Endothelial cell of umbilical vein (primary cell): ENCODE measurements at regions not wholly inside any gene's neighbourhood (a gene's known extent, or its start where the extent isn't known, plus 50 kb on each side); places are given as distances from the start of the nearest gene placed in this dataset.

ENCODE experiments used
- BruUV-seq: library from RNA; stranded (reverse); fragments of 400-500 nt; replicated peaks from 2 replicates; lab custom pipeline; 2021; lab: Mats Ljungman, UMichigan
- CTCF ChIA-PET: fragments of 300-600, 350-600 bp; sonication (Branson Sonifier 250); formaldehyde crosslinking; loops from one replicate; lab custom pipeline; 2021; ENCODE audit warnings: antibody characterized with exemption, inconsistent platforms; lab: Charles Lee
- POLR2A ChIA-PET: fragments of 300-600, 350-600 bp; sonication (Branson Sonifier 250); formaldehyde crosslinking; loops from one replicate; lab custom pipeline; 2021; ENCODE audit warnings: antibody characterized with exemption, inconsistent platforms; lab: Charles Lee
- DNase-seq: peaks from one replicate; pipeline ENCODE4 v3.0.0-alpha.2; 2011; ENCODE audit warnings: low read depth, low spot score
- FAIRE-seq: peaks from 2 replicates; lab custom pipeline; 2011; peaks lifted over from hg19 to GRCh38; lab: Jason Lieb, UNC
- H2AFZ ChIP-seq: 2 replicates; pipeline ENCODE4 v1.6.0; 2012; ENCODE audit warnings: low read depth, low read length, control low read depth, inconsistent platforms
- H3K27ac ChIP-seq: 2 replicates; pipeline ENCODE4 v1.5.1; 2011; ENCODE audit warnings: low read depth, mild to moderate bottlenecking, control low read depth, low read length, moderate library complexity; ENCODE audit not compliant: insufficient read depth
- H3K27me3 ChIP-seq, 2 experiments: 2 replicates each; pipeline versions ENCODE4 v1.6.0 to v1.6.1; 2011; ENCODE audit warnings: low read length in 2 of 2, mixed read lengths in 1 of 2; ENCODE audit not compliant: control insufficient read depth in 2 of 2, insufficient read depth in 2 of 2
- H3K36me3 ChIP-seq, 2 experiments: 2 replicates in 1 of 2; 3 replicates in 1 of 2; pipeline ENCODE4 v1.5.1; 2011; ENCODE audit warnings: low read length in 2 of 2, mild to moderate bottlenecking in 1 of 2, moderate library complexity in 1 of 2; ENCODE audit not compliant: control insufficient read depth in 2 of 2, insufficient read depth in 2 of 2; ENCODE audit errors: extremely low read depth in 1 of 2
- H3K4me1 ChIP-seq: 3 replicates; pipeline ENCODE4 v1.5.1; 2011; ENCODE audit warnings: mild to moderate bottlenecking, low read length; ENCODE audit not compliant: control insufficient read depth, insufficient read depth; ENCODE audit errors: extremely low read depth
- H3K4me2 ChIP-seq: 2 replicates; pipeline ENCODE4 v1.6.1; 2011; ENCODE audit warnings: low read length, control low read depth, mixed read lengths; ENCODE audit not compliant: insufficient read depth
- H3K4me3 ChIP-seq, 3 experiments: fragments of 200-600 bp in 1 of 3; sonication (generic), shearing (Covaris generic) in 1 of 3; replicated peaks in 1 of 3; 2 replicates each; pipeline ENCODE4 v1.5.1; 2011 to 2016; ENCODE audit warnings: control low read depth in 3 of 3, low read length in 3 of 3, mild to moderate bottlenecking in 2 of 3, inconsistent platforms in 1 of 3, low read depth in 1 of 3, moderate library complexity in 1 of 3; ENCODE audit not compliant: insufficient read depth in 1 of 3
- H3K79me2 ChIP-seq: 2 replicates; pipeline ENCODE4 v1.6.0; 2012; ENCODE audit warnings: low read length, inconsistent platforms; ENCODE audit not compliant: control insufficient read depth, insufficient read depth
- H3K9ac ChIP-seq: replicated peaks from 2 replicates; pipeline ENCODE3; 2011; ENCODE audit warnings: low read length, control low read depth; ENCODE audit not compliant: insufficient read depth; ENCODE audit errors: extremely low read depth
- H3K9me1 ChIP-seq: replicated peaks from 3 replicates; pipeline ENCODE4 v1.6.0; 2011; ENCODE audit warnings: mild to moderate bottlenecking, low read length; ENCODE audit not compliant: control insufficient read depth, insufficient read depth; ENCODE audit errors: extremely low read depth
- H3K9me3 ChIP-seq: replicated peaks from 2 replicates; pipeline ENCODE4 v1.5.1; 2012; ENCODE audit warnings: low read length, inconsistent platforms; ENCODE audit not compliant: control insufficient read depth, insufficient read depth
- H4K20me1 ChIP-seq: replicated peaks from 2 replicates; pipeline ENCODE3; 2011; ENCODE audit warnings: mild to moderate bottlenecking, low read length; ENCODE audit not compliant: control insufficient read depth, insufficient read depth; ENCODE audit errors: extremely low read depth
- CTCF ChIP-seq, 2 donors: IDR thresholded peaks; 1 replicate in 1 of 2; 2 replicates in 1 of 2; pipeline ENCODE4 v1.5.1; 2011; ENCODE audit warnings: low read length in 2 of 2, mild to moderate bottlenecking in 2 of 2, moderate library complexity in 2 of 2, control low read depth in 1 of 2, inconsistent platforms in 1 of 2, low read depth in 1 of 2; ENCODE audit not compliant: insufficient read depth in 1 of 2; ENCODE audit errors: extremely low read depth in 1 of 2
- FOS ChIP-seq: IDR thresholded peaks from 2 replicates; pipeline ENCODE4 v1.6.1; 2011; ENCODE audit warnings: mild to moderate bottlenecking, low read length, moderate library complexity, borderline replicate concordance; ENCODE audit not compliant: insufficient read depth
- MYC ChIP-seq: IDR thresholded peaks from one replicate; pipeline ENCODE4 v1.6.1; 2011; ENCODE audit warnings: mild to moderate bottlenecking, low read depth, low read length
- POLR2A ChIP-seq: IDR thresholded peaks from 2 replicates; pipeline ENCODE4 v1.6.1; 2012; ENCODE audit warnings: low read depth, mild to moderate bottlenecking, control low read depth, low read length
- POLR2AphosphoS5 ChIP-seq: IDR thresholded peaks from 2 replicates; pipeline ENCODE4 v1.6.1; 2012; ENCODE audit warnings: low read depth, mild to moderate bottlenecking, control low read depth, low read length, moderate library complexity; ENCODE audit not compliant: insufficient read depth
- dilution Hi-C: fragments of 300-500 bp; cut with MboI; formaldehyde crosslinking; loops from one replicate; pipeline ENCODE4 v1.15.0; 2019; ENCODE audit warnings: low sequenced_read_pairs; ENCODE audit not compliant: extremely low pct_ligation_motif_present
- intact Hi-C: fragments of 100-400 bp; cut with micrococcal nuclease; formaldehyde crosslinking; loops from one replicate; pipeline ENCODE4 v1.10.0; 2022

GRCh38 chr10:44183667-44184632, 200.9 kb downstream of the CXCL12 start:
- FAIRE-seq = no peak
- no TSS peak for BruUV-seq
- Histone ChIP-seq H3K36me3 (no peaks in the 10 kb centered on the region), H3K4me1 (no peaks in the 10 kb centered on the region), H4K20me1 (no peaks in the 10 kb centered on the region), H2AFZ (no peak overlapping the region), H3K9me1 (no peaks in the 10 kb centered on the region), H3K79me2 (no peaks in the 10 kb centered on the region), H3K9ac (no peak overlapping the region), H3K27me3 (no peaks in the 10 kb centered on the region), H3K4me3 (no peak overlapping the region), H3K27ac (no peak overlapping the region), H3K9me3 (no peaks in the 10 kb centered on the region), H3K4me2 (no peak overlapping the region)
- intact Hi-C loops (no loop called here), dilution Hi-C loops (no loop called here)
- DNase-seq = no peak
- CTCF ChIA-PET = no interaction called here
- POLR2A ChIA-PET = no interaction called here
- TF ChIP-seq FOS = no peak
- no peak for TF ChIP-seq POLR2AphosphoS5
- no peak for TF ChIP-seq POLR2A
- no peak for TF ChIP-seq CTCF (IDR thresholded peaks at IDR 0.05; ENCODE audit: extremely low read depth in 1 of 2, insufficient read depth in 1 of 2, low read depth in 1 of 2, low read length in 2 of 2)

GRCh38 chr10:44182909-44183308, 202.0 kb downstream of the CXCL12 start:
- DNase-seq (no peak), FAIRE-seq (no peak)
- no peak overlapping the region for H3K4me2 ChIP-seq
- H4K20me1 ChIP-seq = no peaks in the 10 kb centered on the region
- H3K4me1 ChIP-seq = no peaks in the 10 kb centered on the region
- no peak overlapping the region for H3K4me3 ChIP-seq
- intact Hi-C loops = no loop called here
- H3K36me3 ChIP-seq = no peaks in the 10 kb centered on the region
- no peaks in the 10 kb centered on the region for H3K27me3 ChIP-seq
- no TSS peak for BruUV-seq
- POLR2A ChIA-PET = no interaction called here
- H3K27ac ChIP-seq = no peak overlapping the region
- dilution Hi-C loops = no loop called here
- no peak overlapping the region for H2AFZ ChIP-seq
- no peak overlapping the region for H3K9ac ChIP-seq
- no peaks in the 10 kb centered on the region for H3K79me2 ChIP-seq
- H3K9me3 ChIP-seq = no peaks in the 10 kb centered on the region
- H3K9me1 ChIP-seq = no peaks in the 10 kb centered on the region
- no peak for TF ChIP-seq FOS
- no peak for TF ChIP-seq POLR2AphosphoS5
- no peak for TF ChIP-seq MYC
- CTCF ChIA-PET = no interaction called here
